GM12878 (cell line): ENCODE measurements at regions not wholly inside any gene's neighbourhood (a gene's known extent, or its start where the extent isn't known, plus 50 kb on each side); places are given as distances from the start of the nearest gene placed in this dataset.

Source experiments
- CHD2 ChIP-seq: IDR thresholded peaks from 2 replicates; pipeline ENCODE4 v1.6.1; 2011; ENCODE audit warnings: low read depth, low read length, improper control_type of control experiment, borderline replicate concordance
- JUNB ChIP-seq: IDR thresholded peaks from 2 replicates; pipeline ENCODE4 v1.6.1; 2016; ENCODE audit warnings: antibody characterized with exemption, mild to moderate bottlenecking
- JUND ChIP-seq: IDR thresholded peaks from 2 replicates; pipeline ENCODE4 v1.6.1; 2012; ENCODE audit warnings: low read depth, mild to moderate bottlenecking, low read length, improper control_type of control experiment, moderate library complexity
- NBN ChIP-seq: fragments of 450-650 bp; IDR thresholded peaks from 2 replicates; pipeline ENCODE4 v1.6.1; 2016
- SIN3A ChIP-seq: IDR thresholded peaks from 2 replicates; pipeline ENCODE4 v1.6.1; 2012; ENCODE audit warnings: low read depth, low read length, improper control_type of control experiment
- TF ChIP-seq, protein P1 (sequence below), 3 experiments: IDR thresholded peaks in 2 of 3; conservative IDR thresholded peaks in 1 of 3; 2 replicates each; pipeline ENCODE4 v1.5.1; 2011; ENCODE audit warnings: low read depth in 3 of 3, low read length in 3 of 3, mild to moderate bottlenecking in 3 of 3, control low read depth in 2 of 3, moderate library complexity in 2 of 3, inconsistent platforms in 1 of 3, mixed read lengths in 1 of 3; ENCODE audit not compliant: control insufficient read depth in 2 of 3, insufficient read depth in 1 of 3; ENCODE audit errors: extremely low read depth in 1 of 3
- TF ChIP-seq, protein P2 (sequence below): fragments of 450-650 bp; formaldehyde crosslinking; IDR thresholded peaks from 2 replicates; pipeline ENCODE4 v1.4.0; 2022; ENCODE audit warnings: mild to moderate bottlenecking, moderate library complexity
- TF ChIP-seq, protein P3 (sequence below): IDR thresholded peaks from 2 replicates; pipeline ENCODE4 v1.6.1; 2012; ENCODE audit warnings: low read depth, low read length, improper control_type of control experiment
- TF ChIP-seq, protein P4 (sequence below): IDR thresholded peaks from 2 replicates; pipeline ENCODE4 v1.6.1; 2012; ENCODE audit warnings: low read depth, low read length, improper control_type of control experiment

- TF ChIP-seq, protein P1, sequence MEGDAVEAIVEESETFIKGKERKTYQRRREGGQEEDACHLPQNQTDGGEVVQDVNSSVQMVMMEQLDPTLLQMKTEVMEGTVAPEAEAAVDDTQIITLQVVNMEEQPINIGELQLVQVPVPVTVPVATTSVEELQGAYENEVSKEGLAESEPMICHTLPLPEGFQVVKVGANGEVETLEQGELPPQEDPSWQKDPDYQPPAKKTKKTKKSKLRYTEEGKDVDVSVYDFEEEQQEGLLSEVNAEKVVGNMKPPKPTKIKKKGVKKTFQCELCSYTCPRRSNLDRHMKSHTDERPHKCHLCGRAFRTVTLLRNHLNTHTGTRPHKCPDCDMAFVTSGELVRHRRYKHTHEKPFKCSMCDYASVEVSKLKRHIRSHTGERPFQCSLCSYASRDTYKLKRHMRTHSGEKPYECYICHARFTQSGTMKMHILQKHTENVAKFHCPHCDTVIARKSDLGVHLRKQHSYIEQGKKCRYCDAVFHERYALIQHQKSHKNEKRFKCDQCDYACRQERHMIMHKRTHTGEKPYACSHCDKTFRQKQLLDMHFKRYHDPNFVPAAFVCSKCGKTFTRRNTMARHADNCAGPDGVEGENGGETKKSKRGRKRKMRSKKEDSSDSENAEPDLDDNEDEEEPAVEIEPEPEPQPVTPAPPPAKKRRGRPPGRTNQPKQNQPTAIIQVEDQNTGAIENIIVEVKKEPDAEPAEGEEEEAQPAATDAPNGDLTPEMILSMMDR (IDR thresholded peaks at IDR 0.05 in 2 of 3, conservative IDR thresholded peaks at IDR 0.05 in 1 of 3; ENCODE audit: control insufficient read depth in 2 of 3, extremely low read depth in 1 of 3, insufficient read depth in 1 of 3, low read depth in 3 of 3, low read length in 3 of 3): no peak
- no peak for TF ChIP-seq NBN
- no peak for TF ChIP-seq SIN3A
- TF ChIP-seq, protein P2, sequence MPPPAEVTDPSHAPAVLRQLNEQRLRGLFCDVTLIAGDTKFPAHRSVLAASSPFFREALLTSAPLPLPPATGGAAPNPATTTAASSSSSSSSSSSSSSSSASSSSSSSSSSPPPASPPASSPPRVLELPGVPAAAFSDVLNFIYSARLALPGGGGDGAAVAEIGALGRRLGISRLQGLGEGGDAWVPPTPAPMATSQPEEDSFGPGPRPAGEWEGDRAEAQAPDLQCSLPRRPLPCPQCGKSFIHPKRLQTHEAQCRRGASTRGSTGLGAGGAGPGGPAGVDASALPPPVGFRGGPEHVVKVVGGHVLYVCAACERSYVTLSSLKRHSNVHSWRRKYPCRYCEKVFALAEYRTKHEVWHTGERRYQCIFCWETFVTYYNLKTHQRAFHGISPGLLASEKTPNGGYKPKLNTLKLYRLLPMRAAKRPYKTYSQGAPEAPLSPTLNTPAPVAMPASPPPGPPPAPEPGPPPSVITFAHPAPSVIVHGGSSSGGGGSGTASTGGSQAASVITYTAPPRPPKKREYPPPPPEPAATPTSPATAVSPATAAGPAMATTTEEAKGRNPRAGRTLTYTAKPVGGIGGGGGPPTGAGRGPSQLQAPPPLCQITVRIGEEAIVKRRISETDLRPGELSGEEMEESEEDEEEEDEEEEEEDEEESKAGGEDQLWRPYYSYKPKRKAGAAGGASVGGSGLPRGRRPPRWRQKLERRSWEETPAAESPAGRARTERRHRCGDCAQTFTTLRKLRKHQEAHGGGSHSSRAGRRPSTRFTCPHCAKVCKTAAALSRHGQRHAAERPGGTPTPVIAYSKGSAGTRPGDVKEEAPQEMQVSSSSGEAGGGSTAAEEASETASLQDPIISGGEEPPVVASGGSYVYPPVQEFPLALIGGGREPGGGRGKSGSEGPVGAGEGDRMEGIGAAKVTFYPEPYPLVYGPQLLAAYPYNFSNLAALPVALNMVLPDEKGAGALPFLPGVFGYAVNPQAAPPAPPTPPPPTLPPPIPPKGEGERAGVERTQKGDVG (CRISPR knock-in tag): no peak
- TF ChIP-seq CHD2: no peak
- no peak for TF ChIP-seq JUNB
- TF ChIP-seq, protein P3, sequence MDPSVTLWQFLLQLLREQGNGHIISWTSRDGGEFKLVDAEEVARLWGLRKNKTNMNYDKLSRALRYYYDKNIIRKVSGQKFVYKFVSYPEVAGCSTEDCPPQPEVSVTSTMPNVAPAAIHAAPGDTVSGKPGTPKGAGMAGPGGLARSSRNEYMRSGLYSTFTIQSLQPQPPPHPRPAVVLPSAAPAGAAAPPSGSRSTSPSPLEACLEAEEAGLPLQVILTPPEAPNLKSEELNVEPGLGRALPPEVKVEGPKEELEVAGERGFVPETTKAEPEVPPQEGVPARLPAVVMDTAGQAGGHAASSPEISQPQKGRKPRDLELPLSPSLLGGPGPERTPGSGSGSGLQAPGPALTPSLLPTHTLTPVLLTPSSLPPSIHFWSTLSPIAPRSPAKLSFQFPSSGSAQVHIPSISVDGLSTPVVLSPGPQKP: no peak
- TF ChIP-seq, protein P4, sequence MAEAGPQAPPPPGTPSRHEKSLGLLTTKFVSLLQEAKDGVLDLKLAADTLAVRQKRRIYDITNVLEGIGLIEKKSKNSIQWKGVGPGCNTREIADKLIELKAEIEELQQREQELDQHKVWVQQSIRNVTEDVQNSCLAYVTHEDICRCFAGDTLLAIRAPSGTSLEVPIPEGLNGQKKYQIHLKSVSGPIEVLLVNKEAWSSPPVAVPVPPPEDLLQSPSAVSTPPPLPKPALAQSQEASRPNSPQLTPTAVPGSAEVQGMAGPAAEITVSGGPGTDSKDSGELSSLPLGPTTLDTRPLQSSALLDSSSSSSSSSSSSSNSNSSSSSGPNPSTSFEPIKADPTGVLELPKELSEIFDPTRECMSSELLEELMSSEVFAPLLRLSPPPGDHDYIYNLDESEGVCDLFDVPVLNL: no peak
- no peak for TF ChIP-seq JUND
Observed at GRCh38 chr13:53129864-53130393, 101.3 kb downstream of the OLFM4 start.
